Right lobe of liver (tissue), 4 donors: ENCODE measurements at regions not wholly inside any gene's neighbourhood (a gene's known extent, or its start where the extent isn't known, plus 50 kb on each side); places are given as distances from the start of the nearest gene placed in this dataset.

Experiments
- CTCF ChIP-seq, 4 donors: fragments of 200-600 bp in 3 of 4; fragments of 450-650 bp in 1 of 4; IDR thresholded peaks; one replicate each; pipeline versions ENCODE4 v1.5.1 to v1.8.0; 2016 to 2022; ENCODE audit warnings: antibody characterized with exemption in 4 of 4, mild to moderate bottlenecking in 2 of 4
- POLR2A ChIP-seq: fragments of 450-650 bp; IDR thresholded peaks from one replicate; pipeline ENCODE4 v1.6.1; 2017; ENCODE audit warnings: antibody characterized with exemption, mild to moderate bottlenecking
- donor health status: DM: no; HTN: no; CAD: no.
- donor health status: DM: no; HTN: no; CAD: no.
- donor health status: DM: no; HTN: yes; CAD: no.

DNA sequence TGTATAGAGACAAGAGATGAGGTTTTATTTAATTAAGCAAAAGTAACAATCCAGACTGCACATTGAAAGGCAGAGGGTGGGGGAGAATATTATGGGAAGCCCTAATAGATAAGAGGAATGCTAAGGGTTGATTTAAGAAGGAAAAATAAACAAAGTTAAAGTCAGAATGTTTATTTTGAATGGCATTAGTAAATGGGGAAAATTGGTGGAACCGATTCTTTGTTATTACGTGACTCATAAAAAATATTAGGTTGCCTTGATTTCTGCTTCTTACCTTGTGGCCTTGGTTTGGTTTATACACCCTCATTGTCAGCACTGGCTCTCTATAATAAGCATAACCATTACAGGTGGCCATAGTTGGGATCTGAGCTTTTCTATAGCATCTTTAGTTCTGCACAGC is 674.8 kb upstream of the CITED2 start:
- TF ChIP-seq CTCF (IDR thresholded peaks at IDR 0.05) (no peak), POLR2A (no peak)
